MCF 10A (cell line): ENCODE measurements at regions not wholly inside any gene's neighbourhood (a gene's known extent, or its start where the extent isn't known, plus 50 kb on each side); places are given as distances from the start of the nearest gene placed in this dataset.

Experiments used
- BruUV-seq: library from RNA; stranded (reverse); fragments of 400-500 nt; replicated peaks from 2 replicates; lab custom pipeline; 2021; lab: Mats Ljungman, UMichigan
- CTCF ChIA-PET: fragments of 300-600 bp; sonication (Branson Sonifier 250); formaldehyde crosslinking; extraction: SDS; loops from one replicate; lab custom pipeline; 2021; ENCODE audit warnings: antibody characterized with exemption, inconsistent platforms; lab: Yijun Ruan, JAX
- POLR2A ChIA-PET: fragments of 300-600, 350-650 bp; sonication (Branson Sonifier 250); formaldehyde crosslinking; extraction: SDS; loops from one replicate; lab custom pipeline; 2020; ENCODE audit warnings: antibody characterized with exemption, inconsistent platforms; lab: Yijun Ruan, JAX
- DNase-seq: peaks from one replicate; pipeline ENCODE4 v3.0.0-alpha.2; 2018; ENCODE audit not compliant: unreplicated experiment
- H3K27ac Mint-ChIP-seq: one replicate; pipeline ENCODE4 v1.8.0; 2022; ENCODE audit warnings: mild to moderate bottlenecking, low read depth, mixed read lengths; ENCODE audit not compliant: unreplicated experiment
- H3K27me3 Mint-ChIP-seq: one replicate; pipeline ENCODE4 v1.8.0; 2022; ENCODE audit warnings: mixed read lengths; ENCODE audit not compliant: insufficient read depth, unreplicated experiment
- H3K36me3 Mint-ChIP-seq: one replicate; pipeline ENCODE4 v1.8.0; 2022; ENCODE audit warnings: mild to moderate bottlenecking, moderate library complexity, mixed read lengths; ENCODE audit not compliant: insufficient read depth, unreplicated experiment
- H3K4me1 Mint-ChIP-seq: one replicate; pipeline ENCODE4 v1.8.0; 2022; ENCODE audit warnings: mixed read lengths; ENCODE audit not compliant: insufficient read depth, unreplicated experiment
- H3K4me3 Mint-ChIP-seq: one replicate; pipeline ENCODE4 v1.8.0; 2022; ENCODE audit warnings: mild to moderate bottlenecking, moderate library complexity, mixed read lengths; ENCODE audit not compliant: unreplicated experiment
- H3K9me3 Mint-ChIP-seq: one replicate; pipeline ENCODE4 v1.8.0; 2022; ENCODE audit warnings: mixed read lengths; ENCODE audit not compliant: unreplicated experiment
- CTCF ChIP-seq: fragments of 200-600 bp; IDR thresholded peaks from one replicate; pipeline ENCODE4 v1.8.0; 2022; ENCODE audit warnings: antibody characterized with exemption, mild to moderate bottlenecking; ENCODE audit not compliant: unreplicated experiment
- intact Hi-C: fragments of 100-400 bp; cut with micrococcal nuclease; formaldehyde crosslinking; loops from 2 replicates; pipeline ENCODE4 v1.14.1; 2022

- no peaks in the 10 kb centered on the region for H3K36me3 Mint-ChIP-seq
- ChIA-PET POLR2A (interaction anchor here (0.9 kb wide), 1 partner anchor 10 kb away, joined by 4 read pairs; no protein-coding TSS in a partner anchor), CTCF (interaction anchor here (1.0 to 1.4 kb wide), 3 partner anchors 8 to 171 kb away, joined by 3 to 4 read pairs (median 3); no protein-coding TSS in a partner anchor)
- BruUV-seq = no TSS peak
- intact Hi-C loops = no loop called here
- H3K27me3 Mint-ChIP-seq = no peaks in the 10 kb centered on the region
- no peaks in the 10 kb centered on the region for H3K4me1 Mint-ChIP-seq
- H3K27ac Mint-ChIP-seq = no peak overlapping the region
- no peak for TF ChIP-seq CTCF
- H3K9me3 Mint-ChIP-seq = peaks cover 5% of the 10 kb centered on the region
- no peak for DNase-seq
- no peak overlapping the region for H3K4me3 Mint-ChIP-seq
Observed at GRCh38 chr5:38613490-38613889, 57.0 kb upstream of the LIFR start.

- intact Hi-C loops = no loop called here
- Mint-ChIP-seq H3K36me3 (no peaks in the 10 kb centered on the region), H3K4me3 (no peak overlapping the region), H3K9me3 (peaks cover 11% of the 10 kb centered on the region), H3K27ac (no peak overlapping the region), H3K27me3 (no peaks in the 10 kb centered on the region), H3K4me1 (no peaks in the 10 kb centered on the region)
- ChIA-PET POLR2A (interaction anchor here (0.6 to 0.9 kb wide), 3 partner anchors 9 to 266 kb away, joined by 3 to 5 read pairs (median 4); no protein-coding TSS in a partner anchor), CTCF (interaction anchor here (0.5 to 1.0 kb wide), 3 partner anchors 9 to 173 kb away, joined by 3 to 5 read pairs (median 4); no protein-coding TSS in a partner anchor)
- no TSS peak for BruUV-seq
- TF ChIP-seq CTCF = no peak
- DNase-seq = no peak
Observed at GRCh38 chr5:38613992-38614836, 57.8 kb upstream of the LIFR start.

- Mint-ChIP-seq H3K4me3 (no peak overlapping the region), H3K4me1 (no peaks in the 10 kb centered on the region), H3K36me3 (no peaks in the 10 kb centered on the region), H3K9me3 (peaks cover 11% of the 10 kb centered on the region), H3K27ac (no peak overlapping the region), H3K27me3 (no peaks in the 10 kb centered on the region)
- no peak for TF ChIP-seq CTCF
- intact Hi-C loops = no loop called here
- POLR2A ChIA-PET = interaction anchor here (0.7 kb wide), 2 partner anchors 58 to 201 kb away, joined by 3 to 5 read pairs; no protein-coding TSS in a partner anchor
- CTCF ChIA-PET = interaction anchor here (0.7 kb wide), 1 partner anchor 9 kb away, joined by 5 read pairs; no protein-coding TSS in a partner anchor
- DNase-seq = no peak
- no TSS peak for BruUV-seq
Observed at GRCh38 chr5:38615042-38615441, 58.6 kb upstream of the LIFR start.

GRCh38 chr5:38615981-38616451 lies 59.6 kb upstream of the LIFR start:
- Mint-ChIP-seq H3K27me3 (no peaks in the 10 kb centered on the region), H3K27ac (no peak overlapping the region), H3K36me3 (no peaks in the 10 kb centered on the region), H3K4me1 (no peaks in the 10 kb centered on the region), H3K9me3 (peaks cover 11% of the 10 kb centered on the region), H3K4me3 (no peak overlapping the region)
- intact Hi-C loops = no loop called here
- TF ChIP-seq CTCF = no peak
- ChIA-PET POLR2A (no interaction called here), CTCF (interaction anchor here (0.6 kb wide), 1 partner anchor 195 kb away, joined by 3 read pairs; no protein-coding TSS in a partner anchor)
- no TSS peak for BruUV-seq
- no peak for DNase-seq
